GM12874 (cell line): ENCODE measurements at regions not wholly inside any gene's neighbourhood (a gene's known extent, or its start where the extent isn't known, plus 50 kb on each side); places are given as distances from the start of the nearest gene placed in this dataset.

Experiments
- TF ChIP-seq, protein P1 (sequence below): IDR thresholded peaks from 2 replicates; pipeline ENCODE4 v1.5.1; 2011; ENCODE audit warnings: low read depth, mild to moderate bottlenecking, control low read depth, low read length, moderate library complexity; ENCODE audit not compliant: insufficient read depth

DNA sequence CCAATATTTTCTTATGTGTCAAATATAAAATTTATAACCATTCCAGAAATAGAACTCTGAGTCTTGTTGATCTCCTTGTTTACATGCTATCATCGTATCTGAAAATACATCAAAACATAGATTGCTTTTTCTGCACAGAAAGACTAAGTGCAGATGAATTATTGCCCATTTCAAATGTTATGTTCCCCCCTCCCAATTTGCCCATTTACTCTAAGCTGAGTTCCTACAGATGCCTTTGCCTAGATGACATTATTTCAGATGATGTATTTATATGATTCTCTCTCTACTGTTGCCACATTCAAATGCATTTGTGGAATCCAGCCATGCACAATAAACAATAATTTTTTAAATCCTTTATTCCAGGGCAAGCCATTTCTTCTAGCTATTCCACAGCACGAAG is 810.1 kb upstream of the MGAT4C start:
- TF ChIP-seq, protein P1, sequence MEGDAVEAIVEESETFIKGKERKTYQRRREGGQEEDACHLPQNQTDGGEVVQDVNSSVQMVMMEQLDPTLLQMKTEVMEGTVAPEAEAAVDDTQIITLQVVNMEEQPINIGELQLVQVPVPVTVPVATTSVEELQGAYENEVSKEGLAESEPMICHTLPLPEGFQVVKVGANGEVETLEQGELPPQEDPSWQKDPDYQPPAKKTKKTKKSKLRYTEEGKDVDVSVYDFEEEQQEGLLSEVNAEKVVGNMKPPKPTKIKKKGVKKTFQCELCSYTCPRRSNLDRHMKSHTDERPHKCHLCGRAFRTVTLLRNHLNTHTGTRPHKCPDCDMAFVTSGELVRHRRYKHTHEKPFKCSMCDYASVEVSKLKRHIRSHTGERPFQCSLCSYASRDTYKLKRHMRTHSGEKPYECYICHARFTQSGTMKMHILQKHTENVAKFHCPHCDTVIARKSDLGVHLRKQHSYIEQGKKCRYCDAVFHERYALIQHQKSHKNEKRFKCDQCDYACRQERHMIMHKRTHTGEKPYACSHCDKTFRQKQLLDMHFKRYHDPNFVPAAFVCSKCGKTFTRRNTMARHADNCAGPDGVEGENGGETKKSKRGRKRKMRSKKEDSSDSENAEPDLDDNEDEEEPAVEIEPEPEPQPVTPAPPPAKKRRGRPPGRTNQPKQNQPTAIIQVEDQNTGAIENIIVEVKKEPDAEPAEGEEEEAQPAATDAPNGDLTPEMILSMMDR, result no peak

DNA sequence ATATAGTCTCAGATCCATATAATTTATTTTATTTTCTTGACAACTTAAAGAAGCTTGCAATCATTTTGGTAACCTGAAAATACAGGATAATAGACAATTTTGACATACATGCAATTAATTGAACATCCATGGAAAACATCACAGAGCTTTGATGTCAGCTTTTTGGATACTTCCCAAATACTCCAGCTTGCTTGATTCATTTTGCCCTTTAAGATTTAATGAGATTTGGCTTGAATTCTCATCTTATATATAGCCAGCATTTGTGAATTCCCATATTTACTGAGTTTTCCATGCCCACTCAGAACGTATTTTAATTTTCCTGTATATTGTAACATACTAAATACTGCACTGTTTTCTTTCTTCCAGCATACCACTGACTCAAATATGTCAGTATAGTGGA is 803.0 kb upstream of the MGAT4C start:
- TF ChIP-seq, protein P1, result no peak

DNA sequence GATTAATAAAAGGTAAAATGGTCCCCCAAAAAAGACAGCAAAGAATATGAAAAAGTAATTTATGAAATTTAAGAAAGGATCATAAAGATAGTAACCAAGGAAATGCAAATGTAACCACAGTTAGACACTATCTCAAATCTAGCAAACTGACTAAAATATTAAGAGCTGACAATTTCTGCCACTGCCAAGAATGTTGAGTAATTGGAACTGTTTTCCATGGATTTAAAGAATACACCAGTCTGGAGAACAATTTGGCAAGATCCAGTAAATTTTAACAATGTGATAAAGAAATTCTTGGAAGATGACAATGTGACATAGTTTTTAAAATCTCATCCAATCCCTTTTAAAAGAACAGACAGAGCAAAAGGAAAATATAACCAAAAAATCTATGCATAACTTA is 798.0 kb upstream of the MGAT4C start:
- TF ChIP-seq, protein P1, result no peak

DNA sequence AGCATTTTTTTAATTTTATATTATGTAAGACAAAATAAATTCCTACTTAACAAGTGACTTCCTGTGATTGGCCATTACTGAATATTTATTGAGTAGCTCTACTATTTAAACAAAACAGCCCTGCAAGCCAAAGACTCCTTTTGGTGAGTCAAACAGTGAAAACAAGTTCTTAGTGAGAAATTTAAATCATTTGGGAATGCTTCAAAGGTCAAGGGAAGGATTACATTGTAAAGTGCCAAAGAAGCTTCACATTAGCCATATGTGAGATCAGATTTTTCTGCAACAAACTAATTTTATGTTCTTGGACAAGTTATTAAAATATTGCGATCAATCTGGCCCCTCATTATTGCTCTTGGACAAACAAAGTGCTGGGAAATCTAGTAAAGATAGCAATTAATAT is 795.4 kb upstream of the MGAT4C start:
- TF ChIP-seq, protein P1, result no peak

DNA sequence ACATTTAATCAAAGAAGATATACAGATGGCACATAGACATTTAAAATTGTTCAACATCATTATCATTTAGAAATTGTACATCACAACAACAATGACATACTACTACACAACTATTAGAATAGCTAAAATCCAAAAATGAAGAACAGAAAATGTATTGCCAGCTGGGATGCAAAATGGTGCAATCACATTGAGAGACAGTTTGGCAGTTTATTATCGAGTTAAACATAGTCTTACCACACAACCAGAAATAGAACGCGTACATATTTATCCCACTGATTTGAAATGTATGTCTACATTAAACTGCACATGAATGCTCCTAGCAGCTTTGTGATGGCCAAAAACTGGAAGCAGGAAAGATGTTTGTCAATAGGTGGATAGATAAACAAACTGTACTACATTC is 791.5 kb upstream of the MGAT4C start:
- TF ChIP-seq, protein P1, result no peak

DNA sequence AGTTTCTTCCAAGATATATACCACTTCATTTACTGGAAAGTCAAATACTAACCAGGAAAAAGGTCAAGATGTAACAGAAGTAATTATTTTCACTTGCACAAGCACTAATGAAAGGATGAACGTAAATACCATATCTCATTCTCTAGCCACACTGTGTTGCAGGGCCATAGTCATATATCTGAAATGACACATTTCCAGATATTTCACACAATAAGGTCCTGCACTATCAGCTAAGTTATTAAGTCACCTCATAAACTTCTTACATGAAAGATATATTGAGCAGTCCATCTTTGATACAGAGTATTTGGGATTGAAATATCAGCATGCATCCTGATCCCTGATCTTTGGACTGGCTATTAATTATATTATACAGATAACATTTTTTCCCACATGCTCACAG is 783.3 kb upstream of the MGAT4C start:
- TF ChIP-seq, protein P1, result no peak

DNA sequence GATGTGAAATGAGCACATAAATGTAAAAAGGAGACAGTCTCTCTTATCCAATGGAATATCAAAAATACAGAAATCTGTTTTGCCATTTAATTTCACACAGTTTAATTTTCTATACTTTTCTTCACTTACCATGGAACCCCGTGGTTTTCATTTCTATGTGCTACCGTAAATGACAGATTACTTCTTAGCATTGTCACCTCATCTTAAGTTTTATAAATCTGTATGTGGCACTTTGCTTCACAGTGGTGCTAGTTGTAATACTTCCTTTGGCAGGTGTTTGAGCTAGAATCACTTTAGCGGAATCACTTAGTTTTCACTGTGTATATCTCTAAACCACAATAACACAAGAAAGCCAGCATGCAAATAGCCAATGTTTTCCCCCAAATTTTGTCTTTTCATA is 781.9 kb upstream of the MGAT4C start:
- TF ChIP-seq, protein P1, result no peak

DNA sequence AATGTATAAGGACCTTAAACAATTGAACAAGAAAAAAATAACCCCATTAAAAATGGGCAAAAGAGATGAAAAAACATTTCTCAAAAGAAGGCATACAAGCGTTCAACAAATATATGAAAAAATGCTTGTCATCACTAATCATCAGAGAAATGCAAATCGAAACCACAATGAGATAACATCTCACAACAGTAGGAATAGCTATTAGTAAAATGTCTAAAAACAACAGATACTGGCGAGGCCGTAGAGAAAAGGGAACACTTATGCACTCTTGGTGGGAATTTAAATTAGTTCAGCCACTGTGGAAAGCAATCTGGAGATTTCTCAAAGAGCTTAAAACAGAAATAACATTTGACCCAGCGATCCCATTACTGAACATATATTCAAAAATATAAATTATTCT is 769.8 kb upstream of the MGAT4C start:
- TF ChIP-seq, protein P1, result no peak
